ENCODE measurements at regions not wholly inside any gene's neighbourhood (a gene's known extent, or its start where the extent isn't known, plus 50 kb on each side); places are given as distances from the start of the nearest gene placed in this dataset.

- TF ChIP-seq FOXA1 (IDR thresholded peaks at IDR 0.05) (no peak), ARNT (IDR thresholded peaks at IDR 0.05) (no peak), BHLHE40 (IDR thresholded peaks at IDR 0.05; ENCODE audit: borderline replicate concordance) (no peak), CTBP1 (IDR thresholded peaks at IDR 0.05; ENCODE audit: borderline replicate concordance) (no peak), FOXM1 (IDR thresholded peaks at IDR 0.05; ENCODE audit: borderline replicate concordance) (no peak), SP1 (IDR thresholded peaks at IDR 0.05) (no peak), ZNF384 (IDR thresholded peaks at IDR 0.05) (no peak), PKNOX1 (IDR thresholded peaks at IDR 0.05) (no peak), HDGF (IDR thresholded peaks at IDR 0.05; ENCODE audit: borderline replicate concordance) (no peak), FOXK2 (IDR thresholded peaks at IDR 0.05) (no peak), TARDBP (IDR thresholded peaks at IDR 0.05) (no peak)
Observed at GRCh38 chr10:125502276-125502675, 180.7 kb downstream of the TEX36 start.
